ENCODE measurements at regions not wholly inside any gene's neighbourhood (a gene's known extent, or its start where the extent isn't known, plus 50 kb on each side); places are given as distances from the start of the nearest gene placed in this dataset.
"Not testable (repeated sequence)": the region's sequence is repeated elsewhere in the genome, so short reads cannot be mapped to it uniquely, and the experiment has no call there.

DNA sequence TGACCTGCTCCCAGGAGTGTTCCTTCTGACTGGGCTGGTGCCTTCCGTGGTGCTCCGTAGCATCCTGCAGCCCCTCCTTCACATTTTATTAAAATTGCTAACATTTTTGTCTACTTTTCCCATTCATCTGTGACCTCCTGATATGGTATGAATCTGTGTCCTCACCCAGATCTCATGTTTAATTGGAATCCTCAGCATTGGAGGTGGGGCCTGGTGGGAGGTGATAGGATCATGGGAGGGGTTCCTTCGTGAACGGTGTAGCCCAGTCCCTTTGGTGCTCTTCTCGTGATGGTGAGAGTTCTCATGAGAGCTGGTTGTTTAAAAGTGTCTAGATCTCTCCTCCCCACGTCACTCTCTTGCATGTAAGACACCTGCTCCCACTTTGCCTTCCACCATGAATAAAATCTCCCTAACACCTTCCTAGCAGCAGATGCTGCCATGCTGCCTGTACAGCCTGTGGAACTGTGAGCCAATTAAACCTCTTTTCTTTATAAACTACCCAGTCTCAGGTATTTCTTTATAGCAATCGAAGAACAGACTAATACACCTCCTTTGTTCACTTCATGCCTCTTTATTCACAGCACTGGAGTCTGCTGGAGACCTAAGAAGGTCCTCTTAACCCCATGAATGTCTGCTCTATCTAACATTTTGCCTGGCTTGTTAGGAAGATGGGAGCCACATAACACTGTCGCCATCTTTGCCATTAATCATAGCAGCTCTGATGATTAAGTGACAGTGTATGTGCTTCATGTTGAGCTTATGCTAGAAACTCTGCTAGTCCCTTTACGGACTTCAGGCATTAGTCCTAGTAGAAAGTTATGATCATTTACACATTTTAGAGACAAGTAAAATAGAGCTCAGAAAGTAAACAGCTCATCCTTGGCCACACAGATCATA lies 377.7 kb upstream of the MAF start:
- DNase-seq (ENCODE audit: low spot score), result no peak

DNA sequence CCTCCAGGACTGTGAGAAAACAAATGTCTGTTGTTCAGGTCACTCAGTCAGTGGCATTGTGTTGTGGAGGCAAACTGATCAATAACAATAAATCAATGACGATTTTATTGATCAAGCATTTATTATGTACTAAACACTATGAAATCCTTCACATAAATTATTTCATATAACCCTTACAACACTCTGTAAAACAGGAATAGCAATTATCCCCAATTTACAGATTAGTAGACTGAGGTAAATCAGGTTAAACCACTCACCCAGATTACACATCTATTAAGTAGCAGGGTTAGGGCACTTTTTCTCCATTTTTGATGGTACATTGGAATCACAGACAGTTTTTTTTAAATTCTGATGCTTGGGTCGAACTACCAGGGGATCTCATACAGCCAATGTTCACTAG lies 372.8 kb upstream of the MAF start:
- DNase-seq (ENCODE audit: low spot score), result no peak

DNA sequence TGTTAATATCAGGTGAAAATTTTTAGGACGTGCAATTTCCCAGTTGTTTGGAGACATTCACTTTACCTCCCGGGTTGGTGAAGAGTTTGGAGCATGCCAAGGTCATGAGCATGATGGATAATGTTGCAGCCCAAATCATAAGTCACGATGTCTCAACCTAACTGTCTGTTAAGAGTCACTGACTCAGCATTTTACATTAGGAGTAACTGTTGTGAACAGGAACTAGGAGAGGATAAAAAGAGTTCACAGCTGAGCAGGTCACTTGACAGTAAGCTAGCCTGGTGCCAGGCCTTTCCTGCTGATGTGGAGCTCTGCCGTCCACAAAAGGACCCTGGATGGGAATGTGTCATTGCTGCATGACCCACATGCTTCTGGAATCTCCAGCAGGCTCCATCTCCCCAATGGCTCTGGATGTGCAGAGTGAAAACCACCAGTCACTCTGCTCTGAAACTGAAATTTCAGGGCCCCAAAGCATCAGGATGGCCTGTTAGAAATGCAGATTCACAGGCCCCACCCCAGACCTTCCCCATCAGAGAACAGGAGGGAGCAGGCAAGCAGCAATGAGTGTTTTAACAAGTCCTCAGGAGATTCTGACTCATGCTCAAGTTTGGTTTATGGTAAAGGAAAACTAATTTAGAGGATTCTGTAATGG lies 371.6 kb upstream of the MAF start:
- DNase-seq (ENCODE audit: low spot score), result no peak

DNA sequence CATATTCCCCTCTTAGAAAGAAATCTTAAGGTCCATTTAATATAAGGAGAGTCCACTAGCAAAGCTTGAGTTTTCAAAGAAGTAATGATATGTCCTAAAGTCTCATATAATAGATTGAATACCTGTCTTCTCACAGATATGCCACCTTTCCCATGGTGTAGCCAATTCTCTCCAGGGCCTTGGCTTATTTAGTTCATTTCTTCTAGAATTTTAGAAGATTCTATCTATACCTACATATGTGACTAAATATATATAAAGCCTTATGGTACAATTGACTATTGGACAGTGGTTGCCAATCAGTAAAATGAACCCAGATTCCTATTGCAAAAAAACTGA lies 370.7 kb upstream of the MAF start:
- DNase-seq (ENCODE audit: low spot score), result no peak

DNA sequence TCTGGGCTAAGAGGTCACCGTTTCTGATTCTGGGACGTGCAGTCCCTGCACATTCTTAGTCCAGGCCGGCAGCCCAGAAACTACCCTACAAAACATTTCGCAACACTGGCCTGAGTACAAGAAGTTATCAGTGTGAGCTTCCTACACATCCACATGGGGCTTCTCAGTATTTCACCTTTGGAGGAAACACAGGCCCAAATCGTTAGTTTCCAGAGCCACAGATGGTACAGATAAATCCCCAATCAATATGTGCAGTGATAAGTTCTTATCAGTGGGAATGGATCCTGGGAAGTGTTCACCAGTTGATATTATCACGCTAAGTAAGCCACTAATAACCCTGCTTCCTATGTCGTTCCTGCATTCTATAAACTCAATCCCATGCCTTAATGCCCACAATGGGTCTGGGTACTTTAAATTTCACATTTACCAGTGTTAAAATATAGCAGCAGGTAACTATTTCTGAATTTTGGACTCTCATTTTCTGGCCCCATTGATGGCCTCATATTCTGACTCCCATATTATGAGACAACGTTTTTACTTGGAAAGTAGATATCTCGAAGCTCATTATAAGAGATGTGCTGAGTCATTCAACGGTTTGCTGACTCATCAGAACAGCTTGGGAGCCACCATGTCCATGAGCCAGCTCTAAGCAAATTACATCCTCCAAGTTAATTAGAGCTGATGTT lies 370.2 kb upstream of the MAF start:
- no peak for DNase-seq (ENCODE audit: low spot score)

DNA sequence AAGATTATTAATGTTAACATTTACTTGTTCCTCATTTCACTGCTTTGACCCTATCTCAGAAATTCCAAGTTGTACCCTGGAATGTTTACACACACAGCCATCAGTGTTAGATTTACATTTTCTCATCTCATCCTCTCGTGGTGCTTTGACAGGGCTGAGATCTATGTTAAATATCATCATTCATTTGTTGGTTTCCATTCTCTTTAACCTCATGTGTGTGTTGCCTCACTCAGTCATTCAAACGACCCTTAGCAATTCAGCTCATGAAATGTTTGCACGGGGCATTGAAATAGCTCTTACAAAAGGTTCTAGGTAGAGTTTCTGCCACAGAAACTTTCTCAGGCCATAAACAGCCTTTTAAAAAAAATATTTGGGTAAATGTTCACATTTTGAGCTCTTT lies 369.6 kb upstream of the MAF start:
- no peak for DNase-seq (ENCODE audit: low spot score)

DNA sequence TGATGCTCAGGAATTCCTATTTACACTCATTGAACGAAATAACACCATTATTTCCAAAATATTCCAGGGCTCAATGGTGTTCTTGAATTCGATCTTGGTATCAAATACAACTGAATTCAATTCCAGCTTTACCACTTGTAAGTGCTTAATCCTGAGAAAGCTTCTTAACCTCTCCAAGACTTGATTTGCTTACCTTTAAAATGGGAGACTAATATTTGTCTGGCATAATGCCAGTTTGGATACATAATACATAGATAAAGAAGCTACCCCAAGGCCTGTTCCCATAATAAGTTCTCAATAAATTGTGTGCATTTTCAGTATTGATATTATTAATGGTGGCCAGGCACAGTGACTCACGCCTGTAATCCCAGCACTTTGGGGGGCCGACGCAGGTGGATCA lies 368.9 kb upstream of the MAF start:
- no peak for DNase-seq (ENCODE audit: low spot score)

DNA sequence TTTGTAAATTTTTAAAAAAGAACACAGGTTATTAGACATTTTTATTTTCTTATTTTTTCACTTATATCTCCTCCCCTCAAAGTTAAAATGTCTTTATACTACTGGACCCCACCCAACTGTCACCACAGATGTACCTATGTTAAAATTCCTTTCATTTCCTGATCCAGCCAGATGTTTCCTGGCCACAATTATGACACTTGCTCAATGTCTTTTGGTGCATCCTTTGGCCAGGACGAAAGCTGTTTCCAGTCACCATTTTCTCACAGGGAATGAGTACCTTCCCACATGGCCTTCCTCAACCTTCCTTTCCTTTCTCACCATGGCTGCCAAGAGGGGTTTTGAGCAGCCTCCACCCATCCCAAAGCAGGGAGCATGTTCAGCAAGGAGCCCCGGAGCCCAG lies 365.7 kb upstream of the MAF start:
- no peak for DNase-seq (ENCODE audit: low spot score)

DNA sequence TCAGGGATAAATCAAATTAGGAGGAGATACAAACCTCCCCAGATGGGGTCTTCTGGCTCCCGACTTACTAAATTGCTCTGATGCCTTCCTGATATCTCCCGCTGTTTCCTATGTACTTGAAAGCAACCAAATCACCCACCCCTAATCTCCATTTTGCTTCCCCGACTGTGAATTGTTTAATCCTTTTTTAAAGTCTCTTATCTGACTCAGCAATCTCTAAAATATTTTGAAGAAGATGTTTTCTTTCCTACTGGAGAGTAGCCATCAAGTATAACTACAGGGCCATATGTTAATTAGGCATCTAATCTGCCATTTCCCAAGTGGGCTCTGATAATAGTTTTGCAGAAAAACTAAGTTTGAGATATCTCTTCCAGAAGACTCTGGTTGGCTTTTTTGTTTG lies 365.2 kb upstream of the MAF start:
- no peak for DNase-seq (ENCODE audit: low spot score)

DNA sequence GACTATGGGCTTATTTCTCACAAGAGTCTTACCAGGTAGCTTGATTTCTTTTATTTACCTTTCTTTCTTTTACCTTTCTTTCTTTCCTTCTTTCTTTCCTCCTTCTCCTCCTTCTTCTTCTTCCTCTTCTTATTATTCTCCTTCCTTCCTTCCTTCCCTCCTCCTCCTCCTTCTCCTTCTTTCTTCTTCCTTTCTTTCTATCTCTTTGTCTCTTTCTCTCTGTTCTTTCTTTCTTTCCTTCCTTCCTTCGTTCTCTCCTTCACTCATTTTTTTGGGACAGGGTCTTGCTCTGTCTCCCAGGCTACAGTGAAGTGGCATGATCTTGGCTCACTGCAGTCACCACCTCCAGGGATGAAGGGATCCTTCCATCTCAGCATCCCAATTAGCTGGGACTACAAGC lies 363.6 kb upstream of the MAF start:
- no peak for DNase-seq (ENCODE audit: low spot score)

DNA sequence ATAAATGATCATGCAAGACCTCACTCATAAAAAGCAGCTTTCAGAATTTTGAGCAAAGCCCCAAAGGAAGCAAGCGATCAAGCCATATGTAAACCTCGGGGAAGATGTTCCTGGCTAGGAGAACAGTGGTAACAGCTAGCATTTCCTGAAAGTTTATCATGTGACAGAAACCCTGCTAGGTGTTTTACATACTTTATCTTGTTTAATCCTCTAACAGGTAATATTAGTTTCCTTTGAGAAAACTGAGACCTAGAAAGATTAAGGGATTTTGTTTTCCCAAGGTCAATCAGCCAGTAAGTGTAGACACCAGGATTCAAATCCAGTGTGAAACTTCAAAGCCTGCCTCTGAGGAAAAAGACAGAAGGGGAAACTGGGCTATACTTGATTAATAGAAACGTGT lies 362.4 kb upstream of the MAF start:
- no peak for DNase-seq (ENCODE audit: low spot score)

DNA sequence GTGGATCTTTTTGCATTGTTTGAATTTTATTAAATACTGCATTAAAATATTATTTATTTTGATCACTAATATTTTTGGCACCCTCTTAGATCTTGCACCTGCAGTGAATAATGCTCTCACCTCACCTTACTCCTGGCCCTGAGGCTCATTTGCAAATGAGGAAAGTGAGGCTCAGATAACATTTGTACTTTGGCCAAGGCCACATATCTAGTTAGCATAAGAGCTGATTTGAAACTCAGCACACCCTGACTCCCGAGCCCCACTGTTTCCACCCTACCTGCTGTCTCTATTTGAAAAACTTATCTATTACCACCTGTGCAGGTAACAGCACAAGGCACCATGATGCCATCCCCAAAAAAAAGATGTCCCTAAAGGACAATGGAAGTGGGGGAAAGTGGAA lies 358.7 kb upstream of the MAF start:
- DNase-seq (ENCODE audit: low spot score), result no peak

DNA sequence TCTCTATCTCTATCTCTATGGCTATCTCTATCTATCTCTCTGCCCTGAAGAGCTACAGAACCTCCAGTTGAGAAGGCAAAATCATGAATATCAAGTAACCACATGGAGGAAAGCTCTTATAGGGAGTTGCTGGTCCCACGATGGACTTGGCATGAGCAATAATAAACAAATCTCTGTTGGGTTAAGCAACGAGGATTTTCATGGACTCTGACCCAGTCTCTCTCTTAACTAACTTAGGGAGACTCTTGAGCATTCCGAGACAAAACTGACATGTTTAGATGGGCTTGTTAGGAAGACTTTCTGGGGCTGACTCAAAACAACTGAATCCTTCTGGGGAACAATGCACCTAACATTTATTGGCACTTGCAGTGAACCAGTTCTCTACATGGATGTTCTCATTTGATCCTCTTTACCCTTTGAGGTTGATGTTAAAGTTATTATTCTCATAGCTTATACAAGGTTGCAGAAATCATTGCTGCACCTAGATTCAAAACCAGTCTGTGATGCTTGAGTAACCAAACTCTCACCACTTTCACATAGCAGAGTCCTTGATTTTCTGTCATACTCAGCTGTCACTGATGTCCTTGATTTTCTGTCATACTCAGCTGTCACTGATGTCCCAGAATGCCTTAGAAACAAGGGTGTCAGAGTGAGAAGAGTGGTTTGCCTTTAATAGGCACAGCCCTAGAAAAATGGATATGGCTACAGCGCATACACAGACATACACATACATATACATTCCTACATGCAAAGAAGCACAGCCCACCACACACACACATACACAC lies 354.6 kb upstream of the MAF start:
- DNase-seq (ENCODE audit: low spot score), result no peak

DNA sequence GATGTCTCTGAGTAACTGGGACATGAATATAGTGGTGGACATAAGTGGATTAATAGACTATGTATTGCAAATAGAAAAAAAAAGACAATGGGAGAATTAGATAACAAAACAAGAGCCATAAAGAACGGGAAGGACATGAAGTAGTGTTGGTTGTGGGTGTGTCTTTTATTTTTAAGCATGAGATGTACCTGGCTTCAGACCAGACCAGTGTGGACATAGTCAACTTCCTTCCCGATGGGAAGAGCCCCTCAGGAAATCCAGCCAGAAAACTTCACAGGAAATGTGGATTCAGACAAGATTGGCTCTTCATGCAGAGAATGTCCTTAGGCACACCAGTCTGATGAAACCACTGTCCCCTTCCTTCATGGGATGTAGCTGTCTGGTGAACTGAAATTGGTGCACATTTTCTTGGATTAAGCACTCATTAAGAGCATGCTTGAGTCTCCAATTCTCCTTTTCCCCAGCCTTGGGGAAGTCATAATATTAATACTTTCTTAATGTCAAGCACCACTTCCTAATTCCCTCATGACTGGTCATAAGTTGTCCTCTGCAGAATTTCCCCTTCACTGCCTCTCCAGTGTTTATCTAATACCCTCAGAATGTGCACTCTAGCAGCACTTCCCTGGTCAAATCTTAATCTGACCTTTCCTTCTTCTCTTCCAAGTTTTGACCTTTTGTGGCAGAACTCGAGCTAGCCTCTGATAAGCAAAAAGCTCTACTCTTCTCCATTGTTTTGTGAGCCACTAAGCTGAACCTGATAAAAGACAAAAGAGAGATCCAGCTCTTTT lies 350.6 kb upstream of the MAF start:
- DNase-seq (ENCODE audit: low spot score), result no peak

DNA sequence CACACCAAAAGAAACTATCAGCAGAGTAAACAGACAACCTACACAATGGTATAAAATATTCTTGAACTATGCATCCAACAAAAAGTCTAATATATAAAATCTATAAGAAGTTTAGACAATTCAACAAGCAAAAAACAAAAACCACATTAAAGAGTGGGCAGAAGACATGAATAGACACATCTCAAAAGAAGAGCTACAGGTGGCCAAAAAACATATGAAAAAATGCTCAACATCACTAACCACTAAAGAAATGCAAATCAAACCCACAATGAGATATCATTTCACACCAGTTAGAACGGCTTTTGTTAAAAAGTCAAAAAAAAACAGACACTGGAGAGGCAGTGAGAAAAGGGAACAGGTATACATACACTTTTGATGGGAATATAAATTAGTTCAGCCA lies 348.9 kb upstream of the MAF start:
- no peak for DNase-seq (ENCODE audit: low spot score)

DNA sequence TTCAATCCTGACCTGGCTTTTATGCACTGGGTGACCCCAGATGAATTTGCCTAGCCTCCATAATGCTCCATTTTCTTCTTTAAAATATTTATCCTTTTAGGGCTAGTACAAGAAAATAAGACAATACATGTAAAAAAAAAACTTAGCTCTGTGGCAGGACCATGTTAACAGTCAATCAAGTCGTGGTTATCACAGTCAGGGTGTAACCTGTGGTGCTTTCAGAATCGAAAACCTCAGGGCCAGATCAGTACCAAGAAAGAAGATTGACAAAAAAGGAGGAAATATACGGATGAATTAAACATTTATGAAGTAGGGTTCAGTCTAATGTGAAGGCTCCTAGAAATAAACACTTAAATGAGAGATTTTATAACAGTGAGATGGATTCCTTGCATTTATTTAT lies 347.2 kb upstream of the MAF start:
- DNase-seq (ENCODE audit: low spot score), result no peak

DNA sequence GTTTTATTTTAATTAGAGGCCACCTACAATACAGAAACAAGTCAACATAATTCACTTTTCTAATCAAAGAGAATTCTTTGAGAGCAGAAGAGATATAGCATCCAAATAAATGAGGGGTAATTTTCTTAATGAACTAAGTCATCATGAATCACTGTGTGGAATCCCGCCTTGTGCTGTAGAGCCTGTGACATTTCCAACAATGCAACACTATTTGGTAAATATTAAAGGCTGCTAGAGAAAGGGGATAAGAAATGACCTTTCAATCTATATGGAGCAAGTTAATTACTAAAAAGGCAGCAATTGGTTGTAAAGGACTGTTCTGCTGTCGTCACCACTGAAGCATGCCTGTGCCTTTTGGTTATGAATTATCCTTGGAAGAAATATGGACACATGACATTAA lies 345.7 kb upstream of the MAF start:
- DNase-seq (ENCODE audit: low spot score), result no peak

DNA sequence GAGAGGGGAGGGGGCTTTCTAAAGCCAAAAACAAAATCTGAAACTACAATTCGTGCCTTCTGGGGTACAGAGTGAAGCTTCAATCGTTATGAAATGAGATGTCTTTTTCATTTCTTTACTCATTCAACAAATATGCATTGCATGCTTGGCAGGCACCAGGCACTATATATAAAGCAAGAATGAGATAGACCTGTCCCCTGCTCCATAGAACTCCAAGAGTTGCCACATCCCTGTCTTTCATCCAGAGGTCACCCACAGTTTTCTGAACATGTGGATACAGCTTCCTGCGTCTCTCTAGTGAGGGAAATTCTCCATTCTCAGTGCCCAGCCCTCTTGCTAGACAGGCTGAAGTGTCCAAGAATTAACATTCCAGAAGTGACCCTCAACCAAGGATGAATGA lies 343.2 kb upstream of the MAF start:
- DNase-seq (ENCODE audit: low spot score), result no peak

DNA sequence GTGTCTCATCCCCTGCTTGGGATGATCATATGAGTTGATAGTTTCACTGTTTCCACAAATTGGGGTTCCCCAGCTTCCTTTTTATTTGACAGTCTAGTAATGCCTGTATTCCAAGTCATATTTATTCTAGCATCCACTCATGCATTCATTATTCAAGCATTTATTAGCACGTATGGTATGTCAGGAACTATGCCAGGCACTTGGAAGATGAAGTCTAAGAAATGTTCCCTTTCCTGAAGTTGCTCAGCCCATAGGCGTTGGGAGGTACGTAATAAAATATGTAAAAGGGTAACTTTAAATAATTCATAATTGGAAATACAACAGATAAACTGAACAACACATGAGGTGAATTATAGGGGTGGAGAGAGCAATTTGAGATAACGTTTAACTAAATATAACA lies 338.0 kb upstream of the MAF start:
- no peak for DNase-seq (ENCODE audit: low spot score)

DNA sequence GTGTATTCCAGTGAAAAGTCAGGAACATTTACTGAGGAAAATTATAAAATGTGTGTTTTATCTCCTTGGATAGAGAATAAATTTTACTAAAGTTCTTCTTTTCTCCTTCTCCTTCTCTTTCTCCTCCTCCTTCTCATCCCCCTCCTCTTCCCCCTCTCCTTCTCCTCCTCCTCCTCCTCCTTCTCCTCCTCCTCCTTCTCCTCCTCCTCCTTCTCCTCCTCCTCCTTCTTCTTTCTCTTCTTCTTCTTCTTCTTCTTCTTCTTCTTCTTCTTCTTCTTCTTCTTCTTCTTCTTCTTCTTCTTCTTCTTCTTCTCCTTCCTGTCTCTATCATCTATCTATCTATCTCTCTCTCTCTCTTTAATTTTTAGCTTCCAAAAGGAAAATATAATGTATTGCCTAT lies 337.1 kb upstream of the MAF start:
- not testable (repeated sequence) for DNase-seq (ENCODE audit: low spot score)

DNA sequence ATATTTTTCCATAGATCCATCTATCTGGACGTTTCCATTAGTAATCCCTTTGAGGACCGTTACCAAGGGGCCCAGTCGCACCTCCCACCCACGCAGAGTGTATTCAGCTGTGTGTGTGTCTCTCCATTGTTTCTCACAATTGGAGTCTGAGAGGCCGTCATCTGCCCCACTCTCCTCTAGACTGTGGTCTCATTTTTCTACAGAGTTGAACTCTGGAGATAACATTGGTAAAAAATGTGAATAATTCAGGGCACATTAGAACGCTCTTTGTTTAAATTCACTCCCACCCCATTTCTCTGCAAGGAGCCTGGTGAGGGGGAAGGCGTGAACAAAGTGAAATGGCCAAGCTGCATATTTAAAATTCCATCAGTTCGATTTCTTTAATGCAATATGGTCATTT lies 333.1 kb upstream of the MAF start:
- no peak for DNase-seq (ENCODE audit: low spot score)

DNA sequence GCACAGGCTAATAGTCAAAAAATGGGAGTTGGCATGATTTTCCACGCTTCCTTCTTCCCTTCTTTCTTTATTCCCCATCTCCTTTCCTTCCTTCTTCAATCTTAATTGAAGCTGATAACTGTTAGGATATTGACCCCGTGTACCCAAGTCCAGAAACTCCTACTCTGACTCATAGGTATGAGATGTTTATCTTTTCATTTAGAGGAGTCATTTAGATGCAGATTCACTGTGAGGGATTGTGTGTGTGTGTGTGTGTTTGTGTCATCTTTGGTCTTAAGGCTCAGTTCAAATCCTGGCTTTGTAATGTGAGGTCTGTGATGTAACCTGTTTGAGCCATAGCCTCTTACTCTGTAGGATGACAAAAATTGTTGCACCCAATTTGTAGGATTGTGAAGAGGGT lies 332.0 kb upstream of the MAF start:
- no peak for DNase-seq (ENCODE audit: low spot score)

Data from iPS-NIHi11 (cell line).